ENCODE measurements at regions not wholly inside any gene's neighbourhood (a gene's known extent, or its start where the extent isn't known, plus 50 kb on each side); places are given as distances from the start of the nearest gene placed in this dataset.
"Not testable (repeated sequence)": the region's sequence is repeated elsewhere in the genome, so short reads cannot be mapped to it uniquely, and the experiment has no call there.

DNA sequence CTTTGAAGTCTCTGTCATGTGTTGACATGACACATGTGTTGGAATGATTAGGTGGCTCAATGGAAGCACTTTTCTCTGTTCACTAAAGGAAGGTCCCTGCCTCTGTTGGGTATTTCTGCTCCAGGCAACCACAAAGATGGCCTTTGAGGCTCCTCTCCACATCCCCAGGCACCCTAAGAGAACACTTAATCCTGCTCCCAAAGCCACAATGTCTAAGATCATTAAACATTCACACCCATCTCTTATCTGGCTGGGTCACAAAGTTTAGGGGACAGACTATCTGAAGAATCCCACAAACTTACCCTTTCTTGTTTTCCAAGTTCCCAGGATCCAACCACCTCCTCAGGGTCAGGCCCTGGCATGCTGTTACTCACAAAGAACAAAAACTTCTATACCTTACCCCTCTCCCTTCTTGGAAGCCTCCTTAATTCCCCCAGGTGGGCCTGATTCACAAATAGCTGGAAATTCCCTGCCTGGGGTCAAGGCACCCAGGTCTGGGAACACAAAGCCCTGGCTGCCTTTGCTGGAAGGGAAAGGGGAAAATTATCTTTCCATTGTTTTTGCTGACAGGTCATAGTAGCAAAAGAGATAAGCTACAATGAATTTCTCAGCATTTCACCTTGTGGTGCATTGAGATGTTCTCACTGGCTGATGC is 333.7 kb downstream of the PCNX1 start:
- DNase-seq, result no peak

DNA sequence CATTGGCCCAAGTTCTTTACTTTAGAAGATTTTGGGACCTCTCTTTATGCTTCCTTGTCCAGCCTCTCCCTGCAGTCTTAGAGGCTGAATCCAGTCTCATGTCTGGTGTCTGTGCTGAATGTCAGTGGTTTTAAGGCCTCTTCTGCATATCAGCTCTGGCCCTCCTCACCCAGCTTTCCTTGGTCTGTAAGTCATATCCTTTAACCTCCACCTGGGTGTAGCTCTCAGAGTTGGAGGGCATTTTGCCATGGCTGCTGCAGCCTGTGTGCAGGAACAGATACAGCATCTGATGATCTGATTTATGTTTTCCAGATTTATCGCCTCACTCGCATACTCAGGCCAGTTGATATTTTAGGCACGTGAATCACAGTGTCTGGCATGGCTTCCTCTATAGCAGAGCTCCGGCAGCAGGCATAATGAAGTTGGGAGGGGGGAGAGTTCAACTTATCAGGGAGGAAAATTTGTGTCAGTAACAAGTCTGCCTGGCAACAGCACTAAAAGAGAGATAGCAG is 335.0 kb downstream of the PCNX1 start:
- no peak for DNase-seq

DNA sequence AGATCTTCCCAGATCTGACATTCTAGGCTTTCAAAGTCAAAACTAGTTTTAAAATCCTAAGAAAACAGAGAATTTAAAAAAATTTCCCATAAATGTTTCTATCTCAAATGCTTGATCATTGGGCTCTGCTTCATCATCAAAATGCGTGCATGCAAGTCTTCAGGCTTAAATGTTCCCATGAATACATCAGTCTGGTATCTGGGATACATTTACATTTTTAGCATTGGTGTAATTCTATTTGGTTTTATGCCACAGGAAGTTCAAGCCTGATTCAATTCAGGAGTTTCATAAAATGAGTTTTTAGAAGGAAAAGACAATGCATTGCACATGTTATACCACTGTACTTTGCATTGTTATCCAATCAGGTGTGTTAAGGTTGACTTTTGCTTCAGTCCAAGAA is 336.4 kb downstream of the PCNX1 start:
- DNase-seq, result no peak

DNA sequence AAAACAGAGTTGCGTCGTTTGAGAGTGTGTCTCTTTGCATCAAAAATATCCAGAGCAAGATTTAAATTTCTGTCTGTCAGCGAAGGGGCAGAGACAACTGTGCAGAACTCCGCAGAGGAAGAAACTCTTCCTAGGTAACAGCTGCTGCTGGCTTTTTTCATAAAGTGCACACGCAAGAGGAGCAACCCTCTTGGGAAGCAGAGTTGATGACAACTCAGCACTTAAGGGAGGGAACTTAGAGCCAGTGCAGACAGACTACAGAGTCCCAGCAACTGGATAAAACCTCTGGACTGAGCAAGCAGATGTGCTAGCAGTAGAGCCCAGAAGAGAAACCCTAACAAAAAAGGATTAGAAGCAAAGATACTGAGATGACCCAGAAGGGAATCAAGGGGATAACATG is 337.1 kb downstream of the PCNX1 start:
- DNase-seq, result no peak

DNA sequence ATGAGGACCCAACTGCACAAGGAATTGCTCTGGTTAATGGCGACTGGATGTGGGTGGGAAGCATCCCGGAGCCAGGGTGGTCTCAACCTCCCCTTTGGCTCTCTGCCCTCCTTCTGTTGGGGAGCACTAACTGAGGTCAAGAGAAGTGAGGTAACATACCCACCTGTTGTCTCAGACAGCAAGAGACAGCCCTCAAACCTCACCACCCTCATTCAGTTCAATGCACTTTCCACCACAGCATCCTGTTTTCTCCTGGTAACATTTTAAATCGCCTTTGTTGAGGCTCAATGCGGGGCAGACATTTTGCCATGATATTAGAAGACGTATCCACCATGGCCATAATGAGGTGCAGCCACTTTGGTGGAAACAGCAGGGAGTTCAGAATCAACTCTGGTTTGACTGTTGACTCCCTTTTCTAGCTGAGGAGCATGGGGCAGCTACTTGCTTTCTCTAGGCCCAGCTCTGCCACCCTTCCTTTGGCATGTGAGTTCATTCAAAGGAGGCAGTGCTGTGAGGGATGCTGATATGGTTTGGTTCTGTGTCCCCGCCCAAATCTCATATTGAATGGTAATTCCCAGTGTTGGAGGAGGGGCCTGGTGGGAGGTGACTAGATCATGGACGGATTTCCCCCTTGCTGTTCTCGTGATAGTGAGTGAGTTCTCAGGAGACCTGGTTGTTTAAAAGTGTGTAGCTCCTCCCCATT is 338.6 kb downstream of the PCNX1 start:
- no peak for DNase-seq

DNA sequence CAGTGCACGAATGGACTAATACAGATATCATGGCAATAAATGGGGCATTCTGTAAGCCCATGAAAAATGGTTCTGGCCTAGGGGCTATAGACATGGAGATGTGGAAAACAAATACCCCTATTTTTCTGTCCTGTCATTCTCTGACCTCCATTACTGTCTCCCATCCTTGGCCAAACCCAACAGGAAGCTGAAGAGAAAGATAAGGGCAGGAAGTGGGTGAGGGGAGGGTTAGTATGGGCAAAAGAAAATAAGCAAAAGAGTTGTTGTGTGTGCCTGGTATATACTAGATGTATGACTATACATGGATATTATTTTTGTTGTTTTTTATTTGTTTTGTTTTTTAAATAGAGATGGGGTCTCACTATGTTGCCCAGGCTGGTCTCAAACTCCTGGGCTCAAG is 339.3 kb downstream of the PCNX1 start:
- DNase-seq, result no peak

DNA sequence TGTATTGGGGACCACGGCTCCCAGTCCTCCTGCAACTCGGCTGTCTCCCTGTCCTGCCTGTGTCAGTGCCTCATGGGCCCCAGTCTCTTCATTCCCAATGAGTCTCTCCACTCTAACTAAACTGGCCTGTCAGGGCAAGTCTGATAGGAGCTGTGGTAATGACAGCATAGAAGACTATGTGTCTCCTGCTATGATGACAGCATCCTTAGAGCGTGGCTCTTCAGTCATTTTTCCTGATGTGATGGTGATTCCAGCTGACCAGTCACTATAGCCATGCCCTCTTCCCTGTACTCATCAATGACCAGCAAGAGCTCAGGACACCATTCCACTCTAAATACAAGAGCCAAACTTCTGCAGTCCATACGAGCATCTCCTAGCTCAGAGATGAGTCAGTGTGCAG is 339.8 kb downstream of the PCNX1 start:
- DNase-seq, result no peak

DNA sequence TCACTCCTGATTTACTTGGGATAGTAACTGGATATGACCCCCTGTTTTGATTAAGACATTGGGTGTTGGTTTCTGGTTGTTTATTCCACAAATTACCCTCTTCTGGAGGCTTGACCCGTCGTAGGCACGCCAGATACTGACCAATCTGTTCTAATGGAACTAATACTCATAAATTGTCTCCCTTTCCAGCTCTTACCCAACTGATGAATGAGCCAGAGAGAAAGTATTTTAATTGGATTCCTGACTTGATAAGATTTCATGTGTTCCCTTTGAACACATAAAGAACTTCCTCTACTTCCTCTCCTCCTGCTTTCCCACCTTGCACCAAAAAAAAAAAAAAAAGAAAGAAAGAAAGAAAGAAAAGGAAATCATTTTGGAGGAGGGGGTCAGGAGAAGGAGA is 340.9 kb downstream of the PCNX1 start:
- DNase-seq, result no peak

DNA sequence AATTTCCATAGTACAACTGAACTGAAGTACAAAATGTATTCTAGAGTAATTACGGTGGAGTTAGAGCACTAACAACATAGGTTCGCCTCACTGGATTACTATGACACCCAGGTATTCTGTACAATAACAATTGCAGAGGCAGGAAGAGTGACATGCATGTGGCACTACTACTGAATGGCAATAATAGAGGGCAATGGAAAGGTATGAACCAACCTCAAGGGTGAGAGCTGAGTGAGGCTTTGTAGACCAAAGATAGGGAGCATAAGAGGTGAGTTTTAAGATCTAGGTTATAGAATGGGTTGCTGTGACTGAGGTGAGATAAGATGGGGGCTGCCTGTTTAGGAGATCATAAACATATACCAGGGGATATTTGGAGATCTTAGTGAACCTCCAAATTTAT is 343.1 kb downstream of the PCNX1 start:
- no peak for DNase-seq

DNA sequence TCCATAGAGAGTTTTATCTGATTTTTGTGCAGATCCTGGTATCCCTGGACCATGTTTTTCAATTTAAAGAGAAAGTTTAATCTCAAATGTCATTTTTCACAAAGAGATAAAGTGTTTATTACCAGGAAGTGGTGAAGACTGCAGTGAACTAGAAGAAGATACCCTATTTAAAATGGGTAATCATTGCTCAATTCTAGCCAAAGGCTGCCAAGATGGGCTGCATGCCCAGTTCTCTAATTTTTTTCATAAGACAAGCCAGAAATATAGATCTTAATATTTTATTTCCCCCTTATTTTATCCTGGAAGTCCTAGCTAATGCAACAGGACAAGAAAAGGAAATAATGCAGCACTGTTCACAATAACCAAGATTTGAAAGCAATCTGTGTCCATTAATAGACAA is 343.5 kb downstream of the PCNX1 start:
- peak; percentile 18 for DNase-seq

DNA sequence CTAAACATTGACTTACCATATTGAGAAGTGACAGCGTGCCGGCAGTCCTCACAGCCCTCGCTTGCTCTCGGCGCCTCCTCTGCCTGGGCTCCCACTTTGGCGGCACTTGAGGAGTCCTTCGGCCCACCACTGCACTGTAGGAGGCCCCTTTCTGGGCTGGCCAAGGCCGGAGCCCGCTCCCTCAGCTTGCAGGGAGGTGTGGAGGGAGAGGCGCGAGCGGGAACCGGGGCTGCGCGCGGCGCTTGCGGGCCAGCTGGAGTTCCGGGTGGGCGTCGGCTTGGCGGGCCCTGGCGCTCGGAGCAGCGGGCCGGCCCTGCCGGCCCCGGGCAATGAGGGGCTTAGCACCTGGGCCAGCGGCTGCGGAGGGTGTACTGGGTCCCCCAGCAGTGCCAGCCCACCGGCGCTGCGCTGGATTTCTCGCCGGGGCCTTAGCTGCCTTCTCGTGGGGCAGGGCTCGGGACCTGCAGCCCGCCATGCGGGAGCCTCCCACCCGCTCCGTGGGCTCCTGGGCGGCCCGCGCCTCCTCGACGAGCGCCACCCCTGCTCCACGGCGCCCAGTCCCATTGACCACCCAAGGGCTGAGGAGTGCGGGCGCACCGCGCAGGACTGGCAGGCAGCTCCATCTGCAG is 346.9 kb downstream of the PCNX1 start:
- DNase-seq, result not testable (repeated sequence)

DNA sequence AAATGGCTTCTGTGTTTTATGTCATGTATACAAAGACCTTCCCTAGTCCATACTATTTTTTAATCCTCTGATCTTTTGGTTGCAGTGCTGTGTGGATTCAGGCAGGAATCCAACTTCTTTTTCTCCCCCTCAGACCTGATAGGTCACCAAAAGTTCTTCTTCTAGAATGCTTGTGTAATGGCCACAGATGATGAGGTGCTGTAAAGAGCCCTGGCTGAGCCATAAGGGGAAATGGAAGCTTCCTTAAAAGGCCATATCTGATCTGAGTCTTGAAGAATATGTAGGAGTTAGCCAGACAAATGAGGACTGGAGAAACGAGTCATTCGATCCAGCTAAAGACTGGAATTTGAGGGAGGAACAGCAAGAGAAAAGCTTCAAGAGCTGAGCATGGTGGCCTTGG is 353.9 kb downstream of the PCNX1 start:
- DNase-seq, result peak; percentile 65

DNA sequence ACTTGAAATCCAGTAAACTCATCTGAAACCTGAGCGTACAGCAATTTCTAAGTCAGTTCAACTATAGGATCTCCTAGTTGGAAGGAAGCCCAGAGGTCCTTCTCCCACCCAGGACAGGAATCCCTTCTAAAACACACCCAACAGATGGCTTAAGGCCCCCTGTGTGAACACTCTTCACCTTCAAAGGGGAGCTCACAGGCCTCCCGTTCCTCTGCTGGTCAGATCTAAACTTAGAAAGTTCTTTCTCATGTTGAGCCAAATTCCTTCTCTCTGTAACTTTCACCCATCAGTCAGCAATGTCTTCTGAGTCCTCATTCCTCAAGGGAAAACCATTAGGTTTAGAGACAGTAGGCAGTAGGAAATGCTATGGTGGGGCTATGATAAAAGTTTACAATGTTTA is 355.2 kb downstream of the PCNX1 start:
- DNase-seq, result no peak

DNA sequence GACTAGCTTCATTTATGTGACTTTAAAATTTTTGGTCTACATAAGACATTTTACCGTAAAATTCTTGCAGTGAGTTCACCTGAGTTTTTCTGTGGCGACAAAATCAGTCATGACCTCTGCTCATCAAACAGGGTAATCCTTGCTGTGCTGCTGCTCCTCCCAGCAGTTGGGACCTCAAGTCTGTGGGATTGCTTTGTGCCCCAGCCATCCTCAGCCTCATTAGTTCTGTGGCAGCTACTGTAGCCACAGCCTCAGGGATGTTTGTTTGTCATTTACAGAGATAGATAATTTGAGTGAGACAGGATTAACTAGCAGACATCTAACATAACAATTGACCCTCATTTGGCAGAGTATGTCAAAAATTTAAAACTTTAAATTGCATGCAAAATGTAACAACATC is 357.0 kb downstream of the PCNX1 start:
- DNase-seq, result no peak

DNA sequence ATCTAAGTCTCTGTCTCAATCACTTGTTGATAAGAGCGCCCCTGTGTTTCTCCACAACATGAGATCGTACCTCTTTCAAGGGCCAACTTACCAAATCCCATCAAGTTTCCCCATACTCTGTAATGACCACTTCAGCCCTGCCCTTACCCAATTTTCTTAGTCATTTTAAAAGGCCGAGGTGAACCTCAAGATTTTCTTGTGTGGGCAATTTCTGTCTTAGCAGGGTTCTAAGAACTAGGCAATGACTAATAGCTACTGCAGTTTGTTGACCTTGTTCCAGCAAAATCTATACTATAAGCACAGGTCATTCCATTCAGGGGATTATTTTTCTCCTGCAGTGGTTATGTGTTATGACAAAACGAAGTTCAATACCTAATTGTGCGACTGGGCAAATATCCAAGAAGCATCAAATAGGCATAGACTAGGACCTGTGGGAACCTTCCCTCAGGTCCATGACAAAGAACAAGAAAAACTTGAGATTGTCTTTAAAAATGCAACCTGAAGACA is 359.8 kb downstream of the PCNX1 start:
- DNase-seq, result peak; percentile 67

DNA sequence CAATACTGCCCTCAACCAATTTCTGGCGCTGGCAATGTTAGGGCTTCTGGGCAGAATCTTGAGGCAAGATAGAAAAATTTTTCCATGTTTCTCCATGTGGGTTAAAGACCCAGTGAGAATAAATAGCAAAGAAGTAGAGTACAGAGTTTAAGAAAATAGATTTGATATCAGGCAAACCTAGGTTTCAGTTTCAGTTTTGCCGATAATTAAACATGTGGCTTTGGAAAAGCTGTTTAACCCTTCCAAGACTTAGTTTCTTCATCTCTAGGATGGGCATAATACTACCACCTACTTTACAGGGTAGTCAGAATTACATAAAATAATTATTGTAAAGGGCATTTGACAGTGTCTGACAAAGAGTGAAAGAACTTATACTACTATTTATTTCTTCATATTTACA is 360.4 kb downstream of the PCNX1 start:
- DNase-seq, result no peak

DNA sequence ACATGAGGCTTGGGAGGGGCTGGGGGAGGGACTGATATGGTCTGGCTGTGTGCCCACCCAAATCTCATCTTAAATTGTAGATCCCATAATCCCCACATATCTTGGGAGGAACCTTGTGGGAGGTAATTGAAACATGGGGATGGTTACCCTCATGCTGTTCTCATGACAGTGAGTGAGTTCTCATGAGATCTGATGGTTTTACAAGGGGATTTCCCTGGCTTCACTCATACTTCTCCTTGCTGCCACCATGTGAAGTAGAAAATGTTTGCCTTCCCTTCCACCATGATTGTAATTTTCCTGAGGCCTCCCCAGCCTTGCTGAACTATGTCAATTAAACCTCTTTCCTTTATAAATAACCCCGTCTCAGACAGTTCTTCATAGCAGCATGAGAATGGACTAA is 362.9 kb downstream of the PCNX1 start:
- no peak for DNase-seq

DNA sequence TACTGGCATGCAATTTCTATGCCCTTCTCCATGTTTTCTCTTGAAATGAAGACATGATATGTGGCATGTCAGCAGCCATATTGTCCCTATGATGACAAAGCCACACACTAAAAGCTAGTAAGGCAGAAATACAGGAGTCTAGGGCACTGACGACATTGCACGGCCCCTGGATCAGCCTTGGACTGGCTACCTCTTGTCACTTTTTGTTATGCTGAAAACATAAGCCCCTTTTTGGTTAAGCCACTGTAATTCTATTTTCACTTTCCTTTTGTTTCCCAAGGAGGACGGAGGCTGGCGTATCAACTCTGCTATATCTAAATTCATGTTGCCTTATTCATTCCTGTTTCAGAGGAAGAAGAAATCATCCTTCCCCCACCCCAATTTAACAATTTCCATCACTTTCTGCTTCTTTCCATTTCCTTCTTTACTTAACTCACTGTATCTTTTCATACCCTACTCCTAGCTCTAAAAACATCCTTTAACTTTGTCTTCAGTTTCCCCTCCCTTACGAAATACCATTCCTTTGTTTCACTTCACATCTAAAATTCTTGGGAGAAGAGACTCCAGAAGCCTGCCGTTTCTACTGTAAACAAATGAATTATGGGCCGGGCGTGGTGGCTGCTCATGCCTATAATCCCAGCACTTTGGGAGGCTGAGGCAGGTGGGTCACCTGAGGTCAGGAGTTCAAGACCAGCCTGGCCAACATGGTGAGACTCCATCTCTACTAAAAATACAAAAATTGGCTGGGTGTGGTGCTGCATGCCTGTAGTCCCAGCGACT is 364.1 kb downstream of the PCNX1 start:
- no peak for DNase-seq

DNA sequence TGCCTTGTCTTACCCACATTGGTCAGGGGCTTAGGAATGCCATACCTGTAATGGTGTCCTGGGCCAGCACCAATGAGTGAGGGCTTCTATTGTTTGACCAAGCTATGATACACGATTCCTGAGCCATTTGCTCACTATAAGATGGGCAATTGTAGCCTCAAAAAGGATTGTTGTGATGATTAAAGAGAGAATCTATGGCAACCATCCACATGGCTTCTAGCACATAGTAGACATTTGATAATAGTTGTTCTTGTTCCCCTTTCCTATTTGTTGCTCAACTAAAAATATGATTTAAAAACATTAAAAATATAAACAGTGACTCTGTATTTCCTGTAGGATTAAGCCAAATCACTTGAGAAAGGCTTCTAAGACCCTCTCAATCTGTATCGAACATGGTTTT is 366.1 kb downstream of the PCNX1 start:
- no peak for DNase-seq

DNA sequence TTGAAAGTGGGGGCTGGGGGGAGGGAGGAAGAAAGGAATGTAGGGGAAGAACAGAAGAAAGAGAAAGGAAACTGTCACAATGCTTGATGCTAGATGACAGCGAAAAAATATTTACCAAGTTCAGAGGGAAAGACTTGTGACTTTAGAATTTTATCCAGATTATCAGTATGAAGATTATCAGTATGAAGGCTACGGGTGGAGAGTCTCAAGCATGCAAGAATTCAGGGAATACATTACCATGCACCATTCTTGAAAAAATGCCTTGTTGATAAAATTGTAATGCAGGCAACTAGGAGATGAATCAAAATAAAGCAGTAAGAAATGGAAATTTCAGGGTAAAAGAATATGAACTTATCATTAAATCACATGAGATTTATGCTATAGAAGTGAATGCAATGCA is 376.8 kb downstream of the PCNX1 start:
- no peak for DNase-seq

DNA sequence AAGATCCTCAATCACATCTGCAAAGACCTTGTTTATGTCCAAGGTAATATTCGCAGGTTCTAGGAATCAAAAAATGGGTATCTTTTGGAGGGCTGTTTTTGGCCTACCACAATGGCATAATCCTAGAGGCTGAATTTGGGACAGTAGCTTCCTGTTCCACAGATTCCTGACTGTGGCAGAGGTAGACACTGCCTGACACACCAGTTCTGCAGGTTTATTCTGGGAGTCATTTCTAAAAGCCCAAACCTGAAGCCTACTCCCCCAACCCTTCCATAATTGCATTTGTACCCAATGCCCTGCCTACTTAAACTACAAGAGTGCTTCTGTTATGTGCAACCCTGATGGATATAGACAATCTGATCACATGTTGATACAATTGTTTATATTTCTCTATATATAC is 378.9 kb downstream of the PCNX1 start:
- DNase-seq, result no peak

DNA sequence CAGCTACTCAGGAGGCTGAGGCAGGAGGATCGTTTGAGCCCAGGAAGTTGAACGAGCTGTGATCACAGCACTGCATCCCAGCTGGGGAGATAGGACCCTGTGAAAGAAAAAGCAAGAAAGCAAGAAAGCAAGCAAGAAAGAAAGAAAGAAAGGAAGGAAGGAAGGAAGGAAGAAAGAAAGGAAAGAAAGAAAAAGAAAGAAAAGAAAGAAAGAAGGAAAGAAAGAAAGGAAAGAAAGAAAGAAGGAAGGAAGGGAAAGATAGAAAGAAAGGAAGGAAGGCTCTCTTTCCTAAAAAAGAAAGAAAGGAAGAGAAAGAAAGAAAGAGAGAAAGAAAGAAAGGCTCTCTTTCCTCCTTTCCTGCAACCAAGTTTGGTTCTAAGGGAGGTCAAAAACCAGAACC is 380.3 kb downstream of the PCNX1 start:
- DNase-seq, result no peak

DNA sequence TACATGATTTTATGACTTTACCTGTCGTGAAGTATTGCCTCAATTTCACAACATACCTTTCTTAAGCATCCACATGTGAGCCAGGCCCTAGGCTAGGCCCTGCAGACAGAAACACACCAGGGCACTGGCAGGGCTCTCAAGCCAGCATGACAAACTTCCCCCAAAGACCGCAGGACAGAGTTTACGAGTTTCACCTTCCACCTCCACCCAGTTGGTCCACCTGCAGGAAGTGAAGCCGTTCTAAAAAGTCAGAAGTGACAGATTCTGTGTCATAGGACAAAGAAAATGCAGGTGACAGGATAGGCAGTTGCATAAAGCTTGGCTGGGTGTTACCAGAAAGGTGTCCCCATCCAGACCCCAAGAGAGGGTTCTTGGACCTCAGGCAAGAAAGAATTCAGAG is 382.3 kb downstream of the PCNX1 start:
- DNase-seq, result no peak
